Stimulated activated CD4-positive, alpha-beta T cell treated with anti-CD3 and anti-CD28 coated beads, Interleukin-2, amount 100 ng/mL, for 4 hours (primary cell): ENCODE measurements at regions not wholly inside any gene's neighbourhood (a gene's known extent, or its start where the extent isn't known, plus 50 kb on each side); places are given as distances from the start of the nearest gene placed in this dataset.

Source experiments
- DNase-seq: peaks from one replicate; pipeline ENCODE4 v3.0.0-alpha.2; 2020; ENCODE audit warnings: low read depth

- no peak for DNase-seq
Observed at GRCh38 chr22:22038178-22038880, 55.7 kb upstream of the TOP3B start.

GRCh38 chr22:22037740-22038139, 55.2 kb upstream of the TOP3B start:
- DNase-seq, result no peak

DNA sequence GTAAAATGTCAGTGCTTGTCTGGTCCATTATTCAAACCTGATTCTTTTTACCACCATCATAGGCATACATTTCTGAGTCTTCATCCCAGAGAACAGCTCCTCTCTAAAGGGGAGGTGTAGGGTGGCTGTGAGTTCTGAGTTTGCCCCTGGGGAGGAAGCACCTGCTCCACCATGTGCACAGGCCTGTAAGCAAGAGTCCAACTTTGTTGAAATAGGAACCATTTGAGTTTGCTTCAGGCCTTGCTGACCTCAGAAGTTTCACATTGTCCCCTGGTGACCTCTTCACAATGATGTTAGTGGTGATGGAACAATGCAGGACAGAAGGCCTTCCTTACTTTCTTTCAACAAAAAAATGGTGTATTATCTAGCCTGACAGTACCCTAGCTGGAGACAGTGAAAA, 54.6 kb upstream of the TOP3B start:
- DNase-seq, result no peak

DNA sequence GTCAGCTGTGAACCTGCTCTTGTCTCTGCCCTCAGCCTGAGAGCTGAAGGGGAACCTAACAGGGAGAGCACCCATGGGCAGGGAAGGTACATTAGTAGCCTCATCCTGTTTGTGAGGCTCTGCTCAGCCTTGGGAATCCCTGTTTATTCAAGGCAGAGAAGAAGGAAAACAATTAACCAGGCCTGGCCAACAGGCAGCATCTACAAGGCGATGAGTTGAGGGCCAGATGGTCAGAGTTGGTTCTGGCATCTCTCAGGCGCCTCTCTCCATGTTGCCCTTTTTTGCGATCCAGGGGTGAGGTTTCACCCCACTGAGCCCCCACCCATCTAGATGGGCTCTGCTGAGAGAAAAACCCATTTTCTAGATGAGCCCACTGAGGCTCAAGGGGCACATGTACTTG, 54.0 kb upstream of the TOP3B start:
- no peak for DNase-seq

GRCh38 chr22:22035771-22036314, 53.3 kb upstream of the TOP3B start:
- no peak for DNase-seq

DNA sequence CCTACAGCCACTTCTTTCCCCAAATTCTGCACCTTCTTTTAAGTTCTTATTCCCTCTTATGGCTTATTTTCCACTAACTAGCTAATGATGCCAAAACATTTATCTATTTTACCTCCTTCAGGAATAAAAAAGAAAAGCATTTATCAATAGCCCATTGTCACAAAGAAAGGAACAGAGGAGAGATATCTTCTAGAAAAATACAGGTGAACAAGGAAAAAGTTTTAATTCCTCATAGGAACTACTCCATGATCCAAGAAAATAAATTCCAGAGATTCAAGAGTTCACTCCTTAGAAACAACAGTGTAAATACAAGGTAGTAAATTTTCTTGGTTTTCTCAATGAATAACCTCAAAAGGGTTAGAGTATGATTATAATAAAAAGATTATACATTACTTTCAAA, 52.6 kb upstream of the TOP3B start:
- DNase-seq, result no peak

GRCh38 chr22:22034469-22035132, 52.0 kb upstream of the TOP3B start:
- DNase-seq, result no peak

DNA sequence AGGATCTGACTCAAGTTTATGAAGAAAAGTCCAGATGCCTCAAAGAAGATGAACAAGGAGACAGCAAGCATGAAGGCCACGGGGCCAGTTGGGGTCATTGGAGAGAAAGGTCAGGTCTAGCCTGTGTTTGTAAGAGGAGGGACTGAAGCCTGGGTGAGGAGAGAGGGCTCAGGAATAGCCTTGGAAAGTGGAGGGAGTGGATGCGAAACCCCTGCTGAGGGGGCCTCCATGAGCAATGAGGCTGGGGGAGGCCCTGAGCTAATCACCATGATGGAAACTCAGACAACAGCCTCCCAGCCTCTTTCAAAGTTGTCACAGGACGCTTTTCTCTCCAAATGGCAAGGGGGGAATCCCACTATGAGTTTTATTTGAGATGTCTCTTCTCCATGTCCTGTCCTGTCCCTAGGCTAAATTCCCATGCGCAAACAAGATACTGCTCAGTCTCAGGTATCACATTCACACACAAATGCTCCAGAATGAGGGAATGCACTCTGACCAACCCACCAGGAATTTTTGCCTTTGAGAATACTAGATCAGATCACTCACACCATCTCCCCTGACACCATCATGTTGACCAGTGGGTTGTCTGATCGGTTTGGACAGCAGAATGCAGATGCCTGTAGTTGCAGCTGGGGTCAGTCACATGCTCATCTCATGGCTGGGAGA, 51.3 kb upstream of the TOP3B start:
- no peak for DNase-seq

DNA sequence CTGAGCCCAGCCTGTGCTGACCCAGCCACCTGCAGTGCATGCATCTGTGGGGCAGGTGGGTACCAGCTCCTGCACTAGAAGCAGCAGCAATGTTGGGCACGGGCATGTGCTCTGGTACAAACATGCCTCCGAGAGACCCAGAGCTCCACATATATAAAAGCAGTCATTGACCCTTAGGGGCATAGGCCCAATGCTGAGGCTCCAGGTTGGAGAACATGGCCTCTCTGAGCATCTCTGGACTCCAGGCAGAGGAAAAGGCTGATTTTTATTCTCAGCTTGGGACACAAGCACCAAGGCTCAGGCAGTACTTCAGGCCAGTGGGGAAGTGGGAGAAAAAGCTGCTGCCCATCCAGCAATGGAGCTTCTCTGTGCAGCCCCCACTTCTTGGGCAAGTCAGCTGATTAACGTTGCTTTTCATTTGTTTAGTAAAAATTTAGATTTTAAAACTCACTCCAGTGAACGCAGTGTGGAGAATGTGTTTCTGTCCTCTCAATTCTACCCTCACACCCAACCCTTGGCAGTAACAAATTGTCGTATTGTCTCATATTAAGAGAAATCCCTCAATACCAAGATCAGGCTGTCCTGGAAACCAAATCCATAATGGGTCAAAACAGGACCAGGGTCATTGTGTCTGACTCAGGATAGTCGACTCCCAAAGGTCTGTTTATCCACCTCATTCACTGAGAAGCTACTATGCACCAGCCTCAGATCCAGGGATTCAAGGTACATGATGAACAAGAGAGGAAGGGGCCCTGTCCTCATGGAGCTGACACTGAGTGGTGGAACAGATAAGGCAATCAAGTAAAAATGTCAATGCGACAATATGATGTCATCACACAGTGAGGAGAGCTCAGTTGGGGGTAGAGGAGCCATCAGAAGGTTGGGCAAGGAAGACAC, 50.6 kb upstream of the TOP3B start:
- no peak for DNase-seq

DNA sequence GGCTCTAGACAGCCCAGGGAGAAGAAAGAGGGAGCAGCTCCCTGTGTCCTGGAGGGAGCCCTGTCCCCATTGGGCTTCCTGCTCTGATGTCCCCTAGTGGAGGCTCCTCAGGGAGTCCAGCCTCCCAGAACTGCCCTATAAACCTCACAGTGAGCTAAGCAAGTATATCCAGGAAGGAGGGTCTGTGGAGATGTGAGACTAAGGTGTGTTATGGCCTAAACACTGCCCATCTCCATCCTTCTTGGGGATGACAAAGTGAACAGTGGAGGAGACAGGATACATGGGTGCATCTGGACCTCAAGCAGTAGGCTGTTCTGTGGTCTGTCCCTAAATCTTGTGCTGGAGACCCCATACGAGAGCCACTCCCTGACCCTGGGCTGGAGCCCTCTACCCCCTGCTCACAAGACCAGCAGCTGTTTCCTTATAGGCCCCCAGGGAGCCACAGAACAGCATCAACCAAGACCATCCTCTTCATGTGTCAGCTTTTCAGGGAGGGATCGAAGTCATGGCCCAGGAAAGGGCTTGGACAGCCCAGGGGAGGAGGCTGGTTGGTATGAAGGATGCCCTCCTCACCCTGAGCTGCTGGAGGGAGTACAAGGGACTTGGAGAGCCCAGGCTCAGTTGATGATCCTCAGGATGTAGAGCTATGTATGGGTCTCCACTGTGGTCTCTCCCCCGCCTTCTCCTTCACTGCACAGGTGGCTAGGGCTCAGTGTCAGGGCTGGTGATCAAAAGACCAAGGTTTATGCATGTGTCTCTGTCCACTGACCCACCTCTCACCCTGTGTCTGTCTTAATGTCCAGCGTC, 49.7 kb upstream of the TOP3B start:
- no peak for DNase-seq
